ENCODE measurements at regions not wholly inside any gene's neighbourhood (a gene's known extent, or its start where the extent isn't known, plus 50 kb on each side); places are given as distances from the start of the nearest gene placed in this dataset.

DNA sequence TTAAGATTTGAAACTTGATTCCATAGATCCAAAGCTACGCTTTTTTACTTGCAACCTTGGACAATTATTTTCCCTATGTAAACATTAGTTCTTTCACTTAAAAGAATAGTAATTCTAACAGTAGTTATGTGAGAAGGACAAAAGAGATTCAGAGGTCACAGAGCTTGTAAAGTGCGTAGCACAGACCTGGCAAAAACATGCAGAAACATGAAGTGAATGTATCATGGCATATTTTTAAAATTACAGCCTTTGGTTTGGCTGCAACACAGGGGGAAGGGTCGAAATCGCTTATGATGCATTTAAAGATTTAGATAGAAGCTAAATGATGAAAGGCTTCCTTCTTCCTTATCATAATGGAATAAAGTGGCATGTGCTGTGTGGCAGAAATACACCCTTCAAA lies 1068.8 kb downstream of the ARAP2 start:
- Histone ChIP-seq H3K4ac (ENCODE audit: low read depth, low read length) (no peak overlapping the region), H3K79me2 (ENCODE audit: insufficient read depth, low read length) (no peaks in the 10 kb centered on the region), H4K5ac (ENCODE audit: insufficient read length, low read depth, low read length) (no peak overlapping the region), H3K9me3 (ENCODE audit: control insufficient read depth, low read depth, low read length) (no peaks in the 10 kb centered on the region), H3K14ac (ENCODE audit: insufficient read depth, low read length) (no peak overlapping the region), H3K9ac (ENCODE audit: extremely low read depth, insufficient read length, low read length) (no peak overlapping the region), H2BK12ac (ENCODE audit: insufficient read length, low read depth, low read length) (no peak overlapping the region), H3K4me1 (ENCODE audit: insufficient read depth, low read length) (peaks cover 3% of the 10 kb centered on the region; the same call in 1 of the 2 replicates), H4K91ac (ENCODE audit: insufficient read length, low read depth, low read length) (no peak overlapping the region), H3K27ac (ENCODE audit: insufficient read length, low read depth, low read length) (no peak overlapping the region), H3K4me2 (ENCODE audit: insufficient read depth, insufficient read length, low read length) (no peak overlapping the region), H4K8ac (replicated peaks; ENCODE audit: insufficient read length, low read depth, low read length) (no peak overlapping the region), H3K18ac (ENCODE audit: insufficient read length, low read depth, low read length) (no peak overlapping the region), H3K27me3 (ENCODE audit: insufficient read depth, low read length) (no peaks in the 10 kb centered on the region), H2BK15ac (ENCODE audit: low read depth, low read length) (no peak overlapping the region), H3T11ph (ENCODE audit: low read length) (no peak overlapping the region), H3K79me1 (ENCODE audit: insufficient read depth, low read depth, low read length, poor library complexity, severe bottlenecking) (no peaks in the 10 kb centered on the region), H2AFZ (ENCODE audit: low read length) (no peak overlapping the region), H2BK120ac (ENCODE audit: low read depth, low read length, poor library complexity, severe bottlenecking) (no peak overlapping the region), H3K23ac (ENCODE audit: insufficient read length, low read depth, low read length) (no peak overlapping the region), H2BK20ac (ENCODE audit: low read depth, low read length, poor library complexity, severe bottlenecking) (no peak overlapping the region), H3K56ac (ENCODE audit: insufficient read length, low read depth, low read length) (no peak overlapping the region), H4K20me1 (ENCODE audit: control insufficient read depth, insufficient read depth, insufficient read length) (no peaks in the 10 kb centered on the region), H2AK5ac (ENCODE audit: insufficient read length, low read length) (no peak overlapping the region), H3K23me2 (ENCODE audit: insufficient read length, low read depth, low read length, poor library complexity, severe bottlenecking) (no peaks in the 10 kb centered on the region), H2BK5ac (ENCODE audit: insufficient read length, low read length) (no peak overlapping the region)
- no peak overlapping the region for H3K27ac Mint-ChIP-seq
- no peak overlapping the region for H3K4me3 Mint-ChIP-seq
- H3K9me3 Mint-ChIP-seq: no peaks in the 10 kb centered on the region
- no CpG with 5 or more reads among the region's 4 CpGs for WGBS (ENCODE audit: extremely low coverage, insufficient read length, low lambda C conversion rate)
- TF ChIP-seq, protein P1, sequence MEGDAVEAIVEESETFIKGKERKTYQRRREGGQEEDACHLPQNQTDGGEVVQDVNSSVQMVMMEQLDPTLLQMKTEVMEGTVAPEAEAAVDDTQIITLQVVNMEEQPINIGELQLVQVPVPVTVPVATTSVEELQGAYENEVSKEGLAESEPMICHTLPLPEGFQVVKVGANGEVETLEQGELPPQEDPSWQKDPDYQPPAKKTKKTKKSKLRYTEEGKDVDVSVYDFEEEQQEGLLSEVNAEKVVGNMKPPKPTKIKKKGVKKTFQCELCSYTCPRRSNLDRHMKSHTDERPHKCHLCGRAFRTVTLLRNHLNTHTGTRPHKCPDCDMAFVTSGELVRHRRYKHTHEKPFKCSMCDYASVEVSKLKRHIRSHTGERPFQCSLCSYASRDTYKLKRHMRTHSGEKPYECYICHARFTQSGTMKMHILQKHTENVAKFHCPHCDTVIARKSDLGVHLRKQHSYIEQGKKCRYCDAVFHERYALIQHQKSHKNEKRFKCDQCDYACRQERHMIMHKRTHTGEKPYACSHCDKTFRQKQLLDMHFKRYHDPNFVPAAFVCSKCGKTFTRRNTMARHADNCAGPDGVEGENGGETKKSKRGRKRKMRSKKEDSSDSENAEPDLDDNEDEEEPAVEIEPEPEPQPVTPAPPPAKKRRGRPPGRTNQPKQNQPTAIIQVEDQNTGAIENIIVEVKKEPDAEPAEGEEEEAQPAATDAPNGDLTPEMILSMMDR (conservative IDR thresholded peaks at IDR 0.05): no peak
- H3K4me1 Mint-ChIP-seq: peaks cover 0 to 4% of the 10 kb centered on the region in 2 experiments; a peak in 2 of 4 replicates
- H3K27me3 Mint-ChIP-seq (ENCODE audit: low read depth): no peaks in the 10 kb centered on the region
- no peaks in the 10 kb centered on the region for H3K36me3 Mint-ChIP-seq (ENCODE audit: insufficient read depth in 1 of 3, low read depth in 3 of 3)
- no peak for DNase-seq

Data from H9 (cell line).